SH-SY5Y (cell line): ENCODE measurements at regions not wholly inside any gene's neighbourhood (a gene's known extent, or its start where the extent isn't known, plus 50 kb on each side); places are given as distances from the start of the nearest gene placed in this dataset.

Source experiments
- GATA2 ChIP-seq: IDR thresholded peaks from 2 replicates; pipeline ENCODE4 v1.6.1; 2011; ENCODE audit warnings: mild to moderate bottlenecking, low read depth, low read length
- GATA3 ChIP-seq: IDR thresholded peaks from 2 replicates; pipeline ENCODE4 v1.6.1; 2011; ENCODE audit warnings: low read depth, mild to moderate bottlenecking, low read length, moderate library complexity

GRCh38 chr2:3956892-3957291 is 253.5 kb downstream of the DCDC2C start:
- TF ChIP-seq GATA3 (no peak), GATA2 (no peak)
